GM12878 (cell line): ENCODE measurements at regions not wholly inside any gene's neighbourhood (a gene's known extent, or its start where the extent isn't known, plus 50 kb on each side); places are given as distances from the start of the nearest gene placed in this dataset.

ENCODE experiments used
- ATAC-seq: fragments of 200-7000 bp; cut with Tn5 transposase; 3 replicates; pipeline ENCODE4 v1.9.1; 2020; ENCODE audit warnings: mild to moderate bottlenecking, moderate library complexity
- BruUV-seq: library from RNA; stranded (reverse); fragments of 400-500 nt; replicated peaks from 2 replicates; lab custom pipeline; 2021; lab: Mats Ljungman, UMichigan
- CTCF ChIA-PET: fragments of 300-600 bp; sonication (Branson Sonifier 250); formaldehyde crosslinking; extraction: SDS; loops from one replicate; lab custom pipeline; 2021; ENCODE audit warnings: inconsistent platforms; lab: Yijun Ruan, JAX
- POLR2A ChIA-PET: fragments of 350-600 bp; formaldehyde crosslinking; extraction: SDS; loops from one replicate; lab custom pipeline; 2021; ENCODE audit warnings: inconsistent platforms; lab: Charles Lee
- RAD21 ChIA-PET: fragments of 300-600 bp; sonication (Branson Sonifier 250); formaldehyde crosslinking; loops from one replicate; lab custom pipeline; 2023; ENCODE audit warnings: antibody characterized with exemption; ENCODE audit not compliant: unreplicated experiment; lab: Charles Lee
- SMC1A ChIA-PET: fragments of 300-600 bp; sonication (Branson Sonifier 250); formaldehyde crosslinking; loops from one replicate; lab custom pipeline; 2023; ENCODE audit not compliant: unreplicated experiment, uncharacterized antibody; lab: Charles Lee
- DNase-seq: peaks from one replicate; pipeline ENCODE4 v3.0.0-alpha.2; 2011; ENCODE audit warnings: low read depth, low spot score
- FAIRE-seq: peaks from 3 replicates; lab custom pipeline; 2011; peaks lifted over from hg19 to GRCh38; lab: Jason Lieb, UNC
- H2AFZ ChIP-seq: 2 replicates; pipeline ENCODE4 v1.6.0; 2011; ENCODE audit warnings: low read depth, low read length, control low read depth; ENCODE audit not compliant: control insufficient read depth
- H3K27ac ChIP-seq: 2 replicates; pipeline ENCODE4 v1.5.1; 2011; ENCODE audit warnings: control low read depth; ENCODE audit not compliant: control insufficient read depth, insufficient read depth
- H3K27me3 ChIP-seq, 2 experiments: replicated peaks in 1 of 2; 2 replicates each; pipeline versions ENCODE4 v1.6.0 to v1.6.1; 2011; ENCODE audit warnings: low read length in 1 of 2; ENCODE audit not compliant: control insufficient read depth in 2 of 2, insufficient read depth in 2 of 2
- H3K36me3 ChIP-seq, 2 experiments: 2 replicates each; pipeline ENCODE4 v1.5.1; 2011; ENCODE audit warnings: low read length in 1 of 2; ENCODE audit not compliant: control insufficient read depth in 2 of 2, insufficient read depth in 2 of 2
- H3K4me1 ChIP-seq: 2 replicates; pipeline ENCODE4 v1.6.1; 2011; ENCODE audit warnings: mild to moderate bottlenecking, low read length, moderate library complexity, mixed read lengths; ENCODE audit not compliant: control insufficient read depth, insufficient read depth
- H3K4me2 ChIP-seq: 2 replicates; pipeline ENCODE4 v1.6.0; 2011; ENCODE audit warnings: control low read depth; ENCODE audit not compliant: control insufficient read depth, insufficient read depth
- H3K4me3 ChIP-seq: fragments of 200-600 bp; sonication (generic); 2 replicates; pipeline ENCODE4 v1.5.1; 2016
- H3K79me2 ChIP-seq: 2 replicates; pipeline ENCODE4 v1.6.0; 2011; ENCODE audit warnings: low read length; ENCODE audit not compliant: control insufficient read depth, insufficient read depth
- H3K9ac ChIP-seq: 2 replicates; pipeline ENCODE4 v1.8.0; 2011; ENCODE audit warnings: low read length, control low read depth, mixed read lengths; ENCODE audit not compliant: control insufficient read depth, insufficient read depth
- H3K9me3 ChIP-seq: replicated peaks from 3 replicates; pipeline ENCODE4 v1.5.1; 2011; ENCODE audit warnings: mild to moderate bottlenecking, low read length; ENCODE audit not compliant: control insufficient read depth, insufficient read depth
- H4K20me1 ChIP-seq: 2 replicates; pipeline ENCODE4 v1.6.0; 2011; ENCODE audit not compliant: control insufficient read depth, insufficient read depth
- CBX3 ChIP-seq: fragments of 200-600 bp; sonication (generic); IDR thresholded peaks from 2 replicates; pipeline ENCODE4 v1.6.1; 2016; ENCODE audit warnings: low read depth, borderline replicate concordance
- CEBPB ChIP-seq, 2 experiments: fragments of 150-350 bp in 1 of 2; IDR thresholded peaks; 2 replicates each; pipeline ENCODE4 v1.6.1; 2012 to 2014; ENCODE audit warnings: low read depth in 2 of 2, low read length in 2 of 2, borderline replicate concordance in 1 of 2, inconsistent platforms in 1 of 2
- FOS ChIP-seq: IDR thresholded peaks from 3 replicates; pipeline ENCODE4 v1.6.1; 2011; ENCODE audit warnings: borderline replicate concordance; ENCODE audit not compliant: insufficient read length; ENCODE audit errors: extremely low read depth
- KLF5 ChIP-seq: fragments of 450-650 bp; IDR thresholded peaks from 2 replicates; pipeline ENCODE4 v1.6.1; 2014; ENCODE audit warnings: mild to moderate bottlenecking; ENCODE audit not compliant: partially characterized antibody
- NFYA ChIP-seq: IDR thresholded peaks from 2 replicates; pipeline ENCODE4 v1.6.1; 2011; ENCODE audit warnings: low read depth, mild to moderate bottlenecking, low read length, improper control_type of control experiment, borderline replicate concordance
- RBBP5 ChIP-seq: fragments of 200-600 bp; sonication (generic); conservative IDR thresholded peaks from 2 replicates; pipeline ENCODE4 v1.6.1; 2016
- SMC3 ChIP-seq: IDR thresholded peaks from 2 replicates; pipeline ENCODE4 v1.6.1; 2011; ENCODE audit warnings: low read length, improper control_type of control experiment, borderline replicate concordance
- SREBF2 ChIP-seq: IDR thresholded peaks from 2 replicates; pipeline ENCODE4 v1.6.1; 2012; ENCODE audit warnings: mild to moderate bottlenecking, low read length
- ZNF622 ChIP-seq: fragments of 450-650 bp; IDR thresholded peaks from 2 replicates; pipeline ENCODE4 v1.6.1; 2017; ENCODE audit warnings: mild to moderate bottlenecking, inconsistent platforms
- WGBS: methylation state at CpG from one replicate; pipeline ENCODE4 v1.1.6; 2016; ENCODE audit warnings: low lambda C conversion rate; ENCODE audit not compliant: insufficient replicate concordance, insufficient coverage; ENCODE audit errors: missing lambda C conversion rate; 5-methylcytosine and 5-hydroxymethylcytosine counted together
- in situ Hi-C: fragments of 300-500 bp; cut with MboI; formaldehyde crosslinking; loops from 9 replicates; pipeline ENCODE4 v1.14.3; 2018; ENCODE audit warnings: mixed read lengths
- intact Hi-C: fragments of 100-400 bp; cut with micrococcal nuclease; formaldehyde crosslinking; loops from one replicate; pipeline ENCODE4 v1.14.2; 2022; ENCODE audit not compliant: unreplicated experiment
- TF ChIP-seq, protein P1 (sequence below): IDR thresholded peaks from 2 replicates; pipeline ENCODE4 v1.6.1; 2012; ENCODE audit warnings: low read depth, low read length, improper control_type of control experiment
- TF ChIP-seq, protein P2 (sequence below): fragments of 450-650 bp; IDR thresholded peaks from 2 replicates; pipeline ENCODE4 v1.6.1; 2017; ENCODE audit warnings: borderline replicate concordance

DNA sequence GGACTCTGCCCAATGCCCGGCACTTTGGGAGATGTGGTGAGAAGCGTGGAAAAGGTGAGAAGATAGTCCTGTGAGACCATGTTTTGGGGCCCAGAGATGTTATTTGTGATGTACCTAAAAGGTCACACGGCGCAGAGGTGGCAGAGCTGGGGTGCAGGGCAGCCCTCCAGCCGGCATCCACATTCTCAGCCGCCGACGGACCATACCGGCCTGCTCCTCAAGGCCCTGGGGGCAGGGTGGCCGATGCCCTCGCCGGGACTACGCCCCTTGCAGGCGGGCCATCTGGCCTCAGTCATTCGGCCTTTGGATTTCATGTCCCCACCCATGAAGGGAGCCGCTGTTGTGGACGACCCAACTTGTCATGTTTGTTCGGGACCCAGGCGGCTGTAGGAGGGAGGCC, 131.4 kb upstream of the GSE1 start:
- ChIA-PET POLR2A (no interaction called here), CTCF (interaction anchor here (1.0 to 1.6 kb wide), 2 partner anchors 53 to 60 kb away, joined by 3 to 5 read pairs; no protein-coding TSS in a partner anchor), SMC1A (no interaction called here), RAD21 (no interaction called here)
- H3K9ac ChIP-seq = no peak overlapping the region
- WGBS = 59% methylated on average over 19 of the region's 19 CpGs
- intact Hi-C loops (no loop called here), in situ Hi-C loops (no loop called here)
- no peak overlapping the region for H3K4me2 ChIP-seq
- no peaks in the 10 kb centered on the region; a peak in 2 of 4 replicates for H3K27me3 ChIP-seq
- H2AFZ ChIP-seq = no peak overlapping the region
- peaks cover 8% of the 10 kb centered on the region for H3K4me1 ChIP-seq
- FAIRE-seq = no peak
- BruUV-seq = no TSS peak
- no peak overlapping the region for H3K27ac ChIP-seq
- H3K79me2 ChIP-seq = no peaks in the 10 kb centered on the region
- H3K4me3 ChIP-seq = no peak overlapping the region
- no peak for ATAC-seq
- TF ChIP-seq, protein P1, sequence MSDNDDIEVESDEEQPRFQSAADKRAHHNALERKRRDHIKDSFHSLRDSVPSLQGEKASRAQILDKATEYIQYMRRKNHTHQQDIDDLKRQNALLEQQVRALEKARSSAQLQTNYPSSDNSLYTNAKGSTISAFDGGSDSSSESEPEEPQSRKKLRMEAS = no peak
- no peak for TF ChIP-seq CEBPB (IDR thresholded peaks at IDR 0.05; ENCODE audit: borderline replicate concordance in 1 of 2, low read depth in 2 of 2, low read length in 2 of 2)
- TF ChIP-seq SREBF2 = no peak
- no peak for TF ChIP-seq NFYA
- no peak for TF ChIP-seq CBX3
- no peak for TF ChIP-seq FOS
- TF ChIP-seq, protein P2, sequence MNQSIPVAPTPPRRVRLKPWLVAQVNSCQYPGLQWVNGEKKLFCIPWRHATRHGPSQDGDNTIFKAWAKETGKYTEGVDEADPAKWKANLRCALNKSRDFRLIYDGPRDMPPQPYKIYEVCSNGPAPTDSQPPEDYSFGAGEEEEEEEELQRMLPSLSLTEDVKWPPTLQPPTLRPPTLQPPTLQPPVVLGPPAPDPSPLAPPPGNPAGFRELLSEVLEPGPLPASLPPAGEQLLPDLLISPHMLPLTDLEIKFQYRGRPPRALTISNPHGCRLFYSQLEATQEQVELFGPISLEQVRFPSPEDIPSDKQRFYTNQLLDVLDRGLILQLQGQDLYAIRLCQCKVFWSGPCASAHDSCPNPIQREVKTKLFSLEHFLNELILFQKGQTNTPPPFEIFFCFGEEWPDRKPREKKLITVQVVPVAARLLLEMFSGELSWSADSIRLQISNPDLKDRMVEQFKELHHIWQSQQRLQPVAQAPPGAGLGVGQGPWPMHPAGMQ = no peak
- TF ChIP-seq KLF5 = no peak
- TF ChIP-seq RBBP5 = no peak
- TF ChIP-seq SMC3 = no peak
- no peak for TF ChIP-seq ZNF622
- no peaks in the 10 kb centered on the region for H4K20me1 ChIP-seq
- H3K9me3 ChIP-seq = no peaks in the 10 kb centered on the region
- H3K36me3 ChIP-seq = no peaks in the 10 kb centered on the region
- no peak for DNase-seq
